Fibroblast of upper back skin (primary cell): ENCODE measurements at regions not wholly inside any gene's neighbourhood (a gene's known extent, or its start where the extent isn't known, plus 50 kb on each side); places are given as distances from the start of the nearest gene placed in this dataset.

Source experiments
- DNase-seq: peaks from one replicate; pipeline ENCODE4 v3.0.0-alpha.2; 2013

DNA sequence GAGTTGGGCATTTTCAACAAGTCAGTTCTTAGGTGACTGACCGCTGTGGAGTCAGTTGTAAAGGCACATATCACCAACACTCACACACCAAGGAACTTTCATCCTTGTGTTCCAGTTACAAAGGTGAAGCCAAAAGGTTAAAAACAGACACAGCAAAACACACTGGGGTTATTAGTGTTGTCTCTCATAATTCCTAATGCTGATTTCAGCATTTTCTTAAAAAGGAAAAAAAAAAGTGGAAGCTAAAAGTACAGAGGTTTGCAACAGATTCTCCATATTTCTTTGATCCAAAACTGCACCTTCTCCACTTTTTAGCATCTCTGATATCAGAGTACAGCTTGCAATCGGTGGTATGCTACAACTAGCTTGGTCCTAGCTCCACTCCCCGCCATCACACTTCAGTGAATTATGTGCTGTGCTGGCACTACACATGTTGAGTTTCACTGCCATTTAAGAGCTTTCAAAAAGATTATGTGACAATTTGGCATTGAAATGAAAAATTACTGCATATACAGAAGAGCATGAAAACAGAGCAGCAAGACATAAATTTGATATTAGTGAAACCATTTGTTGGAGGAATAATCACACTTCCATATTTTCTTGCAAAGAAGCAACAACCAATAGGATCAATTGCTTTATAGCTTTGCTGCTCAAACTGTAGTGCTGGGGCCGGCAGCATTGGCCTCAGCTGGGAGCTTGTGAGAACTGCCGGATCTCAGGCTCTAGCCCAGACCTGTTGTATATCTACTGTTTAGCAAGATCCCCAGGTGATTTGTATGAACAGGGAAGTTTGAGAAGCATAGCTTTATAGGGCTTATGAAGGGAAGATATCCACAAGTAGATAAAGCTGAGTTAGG lies 62.3 kb upstream of the DAPL1 start:
- no peak for DNase-seq

GRCh38 chr2:158733430-158733755 lies 61.7 kb upstream of the DAPL1 start:
- DNase-seq: peak; percentile 25

- DNase-seq: no peak
Measured at GRCh38 chr2:158734442-158734841, 60.7 kb upstream of the DAPL1 start.

- no peak for DNase-seq
Measured at GRCh38 chr2:158735822-158736580, 59.1 kb upstream of the DAPL1 start.

DNA sequence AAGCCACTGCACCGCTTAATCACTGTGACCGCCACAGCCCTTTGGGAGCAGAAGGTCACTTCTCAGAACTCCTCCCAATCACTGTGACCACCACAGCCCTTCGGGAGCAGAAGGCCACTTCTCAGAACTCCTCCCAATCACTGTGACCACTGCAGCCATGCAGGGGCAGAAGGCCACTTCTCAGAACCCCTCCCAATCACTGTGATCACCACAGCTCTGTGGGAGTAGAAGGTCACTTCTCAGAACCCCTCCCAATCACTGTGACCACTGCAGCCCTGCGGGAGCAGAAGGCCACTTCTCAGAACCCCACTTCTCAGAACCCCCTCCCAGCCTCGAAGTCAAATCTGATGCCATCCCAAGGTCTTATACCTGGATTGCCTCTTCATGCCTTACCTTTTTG lies 56.8 kb upstream of the DAPL1 start:
- DNase-seq: no peak

DNA sequence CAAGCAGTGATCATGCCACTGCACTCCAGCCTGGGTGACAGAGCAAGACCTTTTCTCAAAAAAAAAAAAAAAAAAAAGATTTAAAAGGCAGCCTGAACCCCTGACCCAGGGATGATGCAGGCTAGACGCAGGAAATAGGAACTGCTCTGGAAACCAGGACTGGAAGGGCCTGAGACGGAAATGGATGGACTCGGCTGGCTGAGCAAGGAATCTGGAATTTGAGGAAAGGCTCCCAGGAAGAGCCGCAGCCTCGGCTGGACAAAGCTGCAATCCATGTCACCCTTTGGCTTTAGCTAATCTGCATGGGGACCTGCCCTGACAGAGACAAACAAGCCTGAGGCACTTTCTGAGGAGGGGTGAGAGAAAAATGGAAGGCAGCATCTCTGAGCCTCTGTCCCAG lies 55.0 kb upstream of the DAPL1 start:
- no peak for DNase-seq

GRCh38 chr2:158740621-158741020 lies 54.5 kb upstream of the DAPL1 start:
- DNase-seq: peak; percentile 81

DNA sequence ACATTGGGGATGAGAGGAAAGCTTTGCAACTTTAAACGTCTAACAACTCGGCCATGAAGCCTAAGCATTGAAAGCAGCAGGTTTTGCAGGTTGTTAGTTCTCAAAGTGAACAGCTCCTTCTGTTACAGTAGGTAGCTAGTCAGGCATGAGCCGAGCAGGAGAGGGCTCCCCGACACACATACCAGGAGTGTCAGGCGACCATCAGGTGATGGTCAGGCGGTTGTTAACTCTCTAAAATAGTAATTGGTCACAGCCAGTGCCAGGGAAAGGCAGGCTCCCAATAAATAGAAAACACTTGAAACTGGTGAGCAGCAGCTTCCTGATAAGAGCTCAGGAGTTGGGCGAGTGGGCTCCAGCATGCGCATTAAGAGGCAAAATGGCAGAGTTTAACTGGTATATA lies 53.5 kb upstream of the DAPL1 start:
- no peak for DNase-seq

DNA sequence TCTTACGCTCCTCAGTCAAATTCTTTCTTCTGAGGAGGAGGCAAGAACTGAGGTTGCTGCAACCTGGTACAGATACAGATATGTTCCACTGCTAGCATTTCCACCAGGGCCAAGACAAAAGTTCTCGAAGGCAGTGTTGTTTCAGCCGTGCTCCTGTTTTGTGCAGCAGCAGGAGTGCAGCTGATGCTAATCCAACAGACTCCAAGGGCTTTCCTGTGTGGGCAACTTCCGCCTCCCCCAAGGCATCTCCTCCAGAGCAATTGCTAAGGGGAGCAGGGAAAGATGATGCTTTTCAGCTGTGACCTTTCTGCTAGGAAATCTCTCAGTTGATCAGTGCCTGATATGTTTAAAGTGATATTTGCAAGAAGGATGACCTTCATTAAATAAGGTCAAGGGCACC lies 52.6 kb upstream of the DAPL1 start:
- no peak for DNase-seq

DNA sequence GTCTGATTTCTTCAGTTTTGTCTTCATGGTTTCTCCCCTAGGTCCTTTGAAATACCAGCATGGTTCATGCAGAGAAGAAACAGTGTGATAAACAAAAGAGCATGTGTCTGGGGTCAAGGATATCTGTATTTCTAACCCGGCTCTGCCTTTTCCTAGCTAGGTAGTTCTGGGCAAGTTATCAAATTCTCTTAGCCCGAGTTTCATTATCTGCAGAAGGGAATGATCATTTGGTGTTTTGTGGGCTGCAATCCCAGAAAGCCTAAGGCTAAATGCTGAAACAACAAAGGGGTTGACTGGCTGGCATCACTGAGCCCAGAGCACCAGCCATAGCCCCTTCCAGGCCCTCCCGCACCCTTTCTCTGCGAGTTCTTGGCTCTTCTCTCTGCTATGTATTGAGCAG lies 51.7 kb upstream of the DAPL1 start:
- no peak for DNase-seq

DNA sequence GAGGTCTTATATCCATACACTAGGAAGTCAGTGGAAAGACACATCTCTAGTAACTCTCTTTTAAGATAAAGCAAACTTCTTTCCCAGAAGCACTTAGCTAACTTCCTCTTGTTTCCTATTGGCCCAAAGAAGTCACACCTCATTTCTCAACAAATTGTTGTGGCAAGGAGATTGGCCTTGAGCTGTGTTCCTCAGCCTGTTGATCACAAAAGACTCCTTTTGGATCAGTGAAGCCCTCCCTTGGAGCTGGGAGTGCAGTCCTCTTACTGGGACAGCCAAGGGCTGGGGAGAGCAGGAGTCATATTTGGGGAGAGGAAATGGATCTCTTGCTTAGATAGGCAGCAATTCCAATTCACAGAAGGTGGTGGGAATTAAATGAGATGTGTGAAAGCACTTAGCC lies 51.2 kb upstream of the DAPL1 start:
- DNase-seq: no peak

- DNase-seq: peak; percentile 66
Measured at GRCh38 chr2:158745067-158745865, 49.9 kb upstream of the DAPL1 start.
